Stimulated activated CD4-positive, alpha-beta T cell treated with anti-CD3 and anti-CD28 coated beads, Interleukin-15, amount 100 ng/mL, for 48 hours (primary cell): ENCODE measurements at regions not wholly inside any gene's neighbourhood (a gene's known extent, or its start where the extent isn't known, plus 50 kb on each side); places are given as distances from the start of the nearest gene placed in this dataset.
"Not testable (repeated sequence)": the region's sequence is repeated elsewhere in the genome, so short reads cannot be mapped to it uniquely, and the experiment has no call there.

Experiments
- DNase-seq, 2 donors: peaks; one replicate each; pipeline ENCODE4 v3.0.0-alpha.2; 2020; ENCODE audit warnings: low read depth in 2 of 2

DNA sequence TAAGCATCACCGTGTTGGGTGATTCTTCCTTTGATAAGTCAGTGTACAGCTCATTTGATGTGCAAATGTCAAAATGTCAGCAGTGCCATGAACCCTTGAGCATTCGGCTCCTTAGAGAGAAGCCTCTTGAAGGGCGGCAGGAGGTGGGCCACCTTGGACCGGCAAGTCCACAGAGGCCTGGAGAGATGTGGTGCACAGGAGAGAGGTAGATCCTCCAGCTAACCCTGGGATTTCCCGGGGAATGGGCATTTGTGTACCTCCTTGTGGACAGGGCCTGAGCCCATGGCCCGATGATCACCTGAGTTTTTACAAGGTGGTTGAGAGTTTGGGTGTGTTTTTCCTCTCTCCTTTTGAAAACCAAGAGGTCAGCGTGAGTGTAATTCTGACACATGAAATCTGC, 133.2 kb upstream of the RCN1 start:
- DNase-seq: no peak

DNA sequence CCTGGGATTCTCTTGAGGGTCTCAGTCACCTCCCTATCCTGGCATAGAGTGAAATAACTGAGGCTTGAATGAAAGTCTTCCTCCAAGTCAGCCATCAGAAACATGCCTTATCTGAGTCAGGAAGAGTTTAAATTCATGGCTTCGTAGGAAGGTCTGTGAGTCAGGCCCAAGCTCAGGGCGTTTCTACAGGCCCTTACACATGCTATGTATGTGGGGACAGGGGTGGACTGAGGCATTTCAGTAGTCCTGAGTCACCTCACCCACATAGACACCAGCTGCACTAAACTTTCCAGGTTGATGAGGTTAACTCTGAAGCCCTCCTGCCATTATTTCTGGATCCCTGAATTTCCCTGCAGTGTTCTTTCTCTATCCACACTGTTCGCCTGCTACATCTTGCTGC, 134.6 kb upstream of the RCN1 start:
- peak; percentile 4 to 11 for DNase-seq

DNA sequence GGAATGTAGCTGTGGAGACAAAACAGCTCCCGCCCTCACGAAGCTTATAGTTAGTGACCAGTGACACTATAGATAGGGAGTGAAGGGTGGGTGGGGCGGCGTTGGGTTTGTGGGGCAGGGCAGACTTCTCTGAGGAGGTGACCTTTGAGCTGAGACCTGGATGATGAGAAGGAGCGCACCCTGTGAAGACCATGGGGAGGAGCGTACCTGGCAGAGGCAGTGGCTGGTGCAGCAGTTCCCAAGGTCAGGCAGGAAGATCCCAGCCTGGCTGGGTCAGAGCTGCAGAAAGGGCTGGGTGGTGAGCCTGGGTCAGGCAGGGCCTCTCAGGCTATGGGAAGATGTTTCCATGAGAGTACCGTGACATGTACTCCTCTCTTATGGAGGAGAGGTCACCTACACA, 135.0 kb upstream of the RCN1 start:
- no peak for DNase-seq

DNA sequence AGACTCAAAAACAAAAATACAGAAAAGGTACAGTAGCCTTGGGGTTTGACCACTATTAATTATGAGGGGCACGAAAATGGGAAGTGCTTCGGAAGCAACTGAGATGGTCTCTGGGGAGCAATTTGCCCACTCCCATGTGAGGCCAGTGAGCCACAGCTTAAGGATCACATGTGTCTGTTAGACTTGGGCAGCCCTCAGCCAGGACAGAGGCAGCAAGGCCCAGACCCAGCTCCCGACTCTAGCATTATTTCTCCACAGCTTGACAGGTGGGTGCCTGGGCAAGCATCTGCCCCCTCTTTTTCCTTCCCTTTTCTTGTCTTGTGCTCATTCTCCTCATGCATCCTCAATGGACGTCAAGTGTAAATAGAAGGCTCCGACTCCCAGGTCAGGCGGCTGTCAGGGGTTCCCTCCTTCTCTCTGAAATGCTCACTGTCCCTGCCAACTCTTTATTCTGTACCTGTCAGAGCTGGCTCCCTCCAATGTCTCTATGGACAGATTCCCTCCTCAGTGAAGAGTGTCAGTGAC, 137.0 kb upstream of the RCN1 start:
- DNase-seq: no peak

DNA sequence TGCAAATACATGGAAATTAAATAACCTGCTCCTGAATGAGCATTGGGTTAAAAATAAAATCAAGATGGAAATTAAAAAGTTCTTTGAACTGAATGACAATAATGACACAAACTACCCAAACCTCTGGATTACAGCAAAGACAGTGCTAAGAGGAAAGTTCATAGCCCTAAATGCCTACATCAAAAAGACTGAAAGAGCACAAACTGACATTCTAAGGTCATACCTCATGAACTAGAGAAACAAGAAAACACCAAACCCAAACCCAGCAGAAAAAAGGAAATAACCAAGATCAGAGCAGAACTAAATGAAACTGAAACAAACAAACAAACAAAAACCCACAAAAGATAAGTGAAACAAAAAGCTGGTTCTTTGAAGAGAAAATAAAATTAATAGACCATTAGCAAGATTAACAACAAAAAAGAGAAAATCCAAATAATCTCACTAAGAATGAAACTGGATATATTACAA, 138.6 kb upstream of the PAX6 start:
- DNase-seq: not testable (repeated sequence)

DNA sequence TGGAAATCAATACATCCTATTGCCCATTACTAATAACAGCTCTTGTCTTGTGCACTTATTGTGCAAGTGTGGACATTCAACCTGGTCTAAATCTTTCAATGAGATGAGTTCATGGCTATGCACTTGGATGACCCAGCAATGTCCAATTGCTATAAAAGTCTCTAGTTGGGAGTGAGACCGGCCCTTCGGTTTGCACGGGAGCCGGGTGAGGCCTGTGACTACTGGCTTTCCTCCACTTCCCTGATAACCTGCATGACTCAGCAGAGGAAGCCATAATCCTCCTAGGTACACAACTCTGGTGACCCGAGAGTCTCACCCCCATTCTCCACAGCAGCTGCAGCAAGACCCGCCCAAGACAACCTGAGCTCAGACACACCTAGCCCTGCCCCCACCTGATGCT, 135.9 kb upstream of the PAX6 start:
- no peak for DNase-seq

DNA sequence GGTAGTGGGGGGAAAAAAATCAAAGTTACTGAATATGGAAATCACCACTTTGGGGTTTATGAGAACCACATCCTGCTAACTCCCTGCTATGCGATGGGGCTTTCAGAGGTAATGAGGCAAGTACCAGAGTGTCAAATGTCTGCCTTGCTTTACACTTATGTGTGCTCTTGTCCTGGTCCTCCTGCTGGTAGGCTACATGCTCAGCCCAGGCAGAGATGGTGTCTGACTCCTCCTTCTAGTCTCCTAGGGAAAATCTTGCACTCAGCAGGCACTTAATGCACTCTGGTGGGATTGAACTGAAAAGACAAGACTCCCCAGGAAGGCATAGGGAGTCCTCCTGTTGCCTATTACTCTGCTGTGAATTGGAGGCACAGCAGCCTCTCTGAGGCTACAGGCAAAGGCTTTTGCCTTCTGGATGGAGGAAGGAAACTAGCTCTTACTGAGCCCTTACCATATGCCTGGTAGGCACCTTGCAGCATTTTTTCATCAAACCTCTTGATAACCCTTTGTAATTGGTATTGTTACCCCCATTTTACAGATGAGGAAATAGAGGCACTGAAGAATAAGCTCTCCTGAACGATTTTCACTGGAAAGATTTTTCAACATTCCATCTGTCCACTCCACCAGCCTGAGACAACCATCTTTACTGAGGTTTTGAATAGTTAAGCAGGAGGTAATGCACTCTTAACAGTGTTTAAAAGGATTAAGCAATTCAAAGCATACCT, 132.1 kb upstream of the PAX6 start:
- no peak for DNase-seq

DNA sequence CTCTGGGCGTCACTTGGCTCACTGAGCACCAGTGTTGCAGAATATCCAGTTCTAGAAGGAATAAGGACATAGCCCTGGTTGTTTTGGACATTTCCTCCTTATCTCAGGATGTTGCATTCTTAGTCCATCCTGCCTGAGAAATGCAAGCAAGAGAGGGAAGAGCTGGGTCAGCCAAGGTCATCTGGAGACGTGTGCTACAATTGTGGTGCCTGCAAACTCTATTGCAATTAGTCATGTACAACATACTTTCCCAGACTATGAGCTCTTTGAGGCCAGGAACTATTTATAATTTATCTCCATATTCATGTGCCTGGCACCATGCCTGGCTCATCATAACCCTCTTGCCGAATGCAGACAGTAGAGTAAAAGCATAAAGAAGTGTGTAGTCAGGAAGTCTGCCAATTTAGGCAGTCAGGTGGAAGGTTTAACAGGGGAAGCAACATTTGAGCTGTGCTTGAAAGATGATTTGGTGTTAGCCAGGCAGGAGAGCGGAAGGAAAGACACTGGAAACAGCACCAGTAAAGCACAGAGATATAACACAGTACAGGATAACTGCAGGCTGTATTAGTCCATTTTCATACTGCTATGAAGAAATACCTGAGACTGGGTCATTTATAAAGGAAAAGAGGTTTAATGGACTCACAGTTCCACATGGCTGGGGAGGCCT, 129.4 kb upstream of the PAX6 start:
- no peak for DNase-seq

DNA sequence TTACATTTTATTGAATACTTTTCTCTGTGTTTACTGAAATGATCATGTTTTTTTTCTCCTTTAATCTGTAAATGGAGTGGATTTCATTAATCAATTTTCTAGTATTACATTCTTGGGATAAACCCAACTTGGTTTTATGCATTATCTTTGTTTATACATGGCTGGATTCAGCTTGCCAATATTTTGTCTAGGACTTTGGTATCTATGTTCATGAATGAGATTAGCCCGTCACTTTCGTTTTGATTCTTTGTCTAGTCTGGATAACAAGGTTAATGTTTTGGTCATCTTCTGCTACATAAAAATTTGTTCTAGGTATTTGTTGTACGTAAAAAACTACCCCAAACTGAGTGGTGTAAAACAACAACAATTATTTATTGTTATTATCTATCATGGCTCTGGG, 127.9 kb upstream of the PAX6 start:
- no peak for DNase-seq

DNA sequence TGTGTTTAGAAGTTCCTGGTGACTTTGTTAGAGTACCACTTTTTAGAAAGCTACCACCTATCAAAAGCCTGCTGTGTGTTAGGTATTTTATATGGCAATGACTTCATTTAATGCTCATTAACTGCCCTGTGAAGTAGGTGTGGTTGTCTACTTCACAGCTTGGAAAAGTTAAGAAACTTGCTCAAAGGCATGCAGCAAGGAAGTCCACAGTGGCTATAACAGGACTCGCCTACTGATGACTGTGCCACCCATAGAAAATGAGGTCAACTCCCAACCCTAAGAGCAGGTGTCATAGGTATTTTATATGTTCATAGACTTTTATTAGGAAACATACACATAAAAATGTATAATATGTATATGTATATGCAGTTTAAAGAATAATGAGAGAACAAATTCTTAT, 125.2 kb upstream of the PAX6 start:
- no peak for DNase-seq

DNA sequence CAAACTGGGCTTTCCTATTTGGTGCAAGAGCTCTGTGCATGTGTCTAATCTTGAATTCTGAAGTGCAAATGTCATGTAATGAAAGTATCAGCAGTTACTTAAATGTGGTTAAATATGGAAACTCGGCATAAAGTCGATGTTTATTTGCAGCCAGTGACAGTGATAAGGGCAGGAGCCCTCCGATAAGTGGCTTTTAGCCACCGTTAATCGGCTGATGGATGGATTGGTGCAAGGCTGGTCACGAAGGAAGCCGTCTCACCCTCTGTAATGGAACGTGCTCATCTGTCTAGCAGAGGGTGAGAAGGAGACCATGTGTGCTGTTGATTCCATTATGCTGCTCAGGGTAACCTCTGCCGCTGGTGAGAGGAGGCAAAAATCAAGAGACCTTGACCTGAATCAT, 121.8 kb upstream of the PAX6 start:
- no peak for DNase-seq

DNA sequence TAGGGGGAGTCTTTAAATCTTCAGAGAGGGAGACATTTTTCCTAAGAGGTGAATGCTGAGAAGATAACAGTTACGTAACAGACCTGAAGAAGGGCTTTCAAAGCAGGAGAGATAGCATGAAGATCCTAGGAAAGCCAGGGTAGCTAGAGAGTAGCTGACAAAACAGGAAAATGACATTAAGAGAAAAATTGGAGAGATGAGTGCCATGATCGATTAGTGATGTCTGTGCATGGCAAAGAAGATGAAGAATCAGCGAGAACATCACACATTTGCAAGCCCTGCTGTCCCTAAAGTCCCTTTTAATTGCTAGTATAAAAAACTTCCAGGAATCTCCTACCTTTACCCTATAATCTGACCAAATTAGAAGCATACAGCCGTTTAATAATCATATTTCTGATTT, 116.9 kb upstream of the PAX6 start:
- DNase-seq: no peak

DNA sequence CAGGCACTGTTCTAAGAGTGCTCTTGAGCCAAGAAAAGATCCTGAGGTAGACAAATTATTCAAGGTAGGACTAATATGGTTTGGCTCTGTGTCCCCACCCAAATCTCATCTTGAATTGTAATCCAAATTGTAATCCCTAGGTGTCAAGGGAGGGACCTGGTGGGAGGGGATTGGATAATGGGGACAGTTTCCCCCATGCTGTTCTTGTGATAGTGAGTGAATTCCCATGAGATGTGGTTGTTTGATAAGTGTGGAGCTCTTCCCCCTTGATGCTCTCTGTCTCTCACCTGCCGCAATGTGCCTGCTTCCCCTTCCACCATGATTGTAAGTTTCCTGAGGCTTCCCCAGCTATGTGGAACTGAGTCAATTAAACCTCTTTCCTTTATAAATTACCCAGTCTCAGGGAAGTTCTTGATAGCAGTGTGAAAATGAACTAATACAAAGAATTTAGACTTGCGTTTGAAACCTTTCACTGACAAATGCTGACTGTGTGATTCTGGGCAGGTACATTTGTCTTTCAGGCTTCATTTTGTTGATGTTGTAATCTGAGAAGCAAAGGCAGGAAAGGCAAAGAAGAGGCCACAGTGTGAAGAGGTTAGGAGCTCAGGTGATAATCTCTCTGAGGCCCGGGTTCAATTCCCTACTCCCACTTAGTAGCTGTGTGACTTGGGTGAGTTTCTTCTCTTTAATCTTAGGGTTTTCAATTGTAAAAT, 115.8 kb upstream of the PAX6 start:
- DNase-seq: no peak

DNA sequence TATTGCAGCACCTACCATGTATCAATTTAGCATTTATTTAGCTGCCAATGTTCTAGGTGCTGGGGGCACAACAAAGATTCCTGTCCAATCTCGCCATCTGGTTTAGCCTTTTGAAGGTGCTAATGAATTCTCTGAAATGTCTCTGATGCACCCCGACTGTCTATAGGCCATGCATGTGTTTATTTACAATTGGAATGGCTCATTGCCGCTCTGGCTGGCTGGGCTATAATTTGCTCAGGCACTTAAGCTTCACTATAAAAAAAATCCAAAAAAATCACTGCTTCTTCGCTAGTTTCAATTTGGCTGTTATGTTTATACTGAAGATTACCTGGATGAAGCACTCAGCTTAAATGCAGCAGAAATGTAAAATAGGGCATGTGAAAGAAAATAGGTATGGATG, 115.0 kb upstream of the PAX6 start:
- no peak for DNase-seq

DNA sequence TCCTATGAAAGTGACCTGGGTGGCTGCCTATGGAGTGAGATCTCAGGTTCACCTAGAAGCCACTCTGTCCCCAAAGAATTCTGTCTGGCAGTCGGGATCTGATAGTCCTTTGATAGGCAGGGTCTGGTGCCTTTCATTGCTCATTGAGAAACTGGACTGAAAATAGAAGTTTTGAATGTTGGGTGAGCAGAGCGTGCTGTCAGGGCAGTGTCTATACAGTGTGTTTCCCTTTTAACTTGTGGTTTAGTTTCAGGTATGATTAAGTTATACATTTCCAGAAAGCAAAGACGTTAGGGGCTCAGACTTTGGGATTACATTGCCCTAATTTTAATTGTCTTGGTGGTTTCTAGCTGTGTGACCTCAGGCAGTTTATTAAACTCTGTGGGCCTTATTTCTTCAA, 111.3 kb upstream of the PAX6 start:
- no peak for DNase-seq

DNA sequence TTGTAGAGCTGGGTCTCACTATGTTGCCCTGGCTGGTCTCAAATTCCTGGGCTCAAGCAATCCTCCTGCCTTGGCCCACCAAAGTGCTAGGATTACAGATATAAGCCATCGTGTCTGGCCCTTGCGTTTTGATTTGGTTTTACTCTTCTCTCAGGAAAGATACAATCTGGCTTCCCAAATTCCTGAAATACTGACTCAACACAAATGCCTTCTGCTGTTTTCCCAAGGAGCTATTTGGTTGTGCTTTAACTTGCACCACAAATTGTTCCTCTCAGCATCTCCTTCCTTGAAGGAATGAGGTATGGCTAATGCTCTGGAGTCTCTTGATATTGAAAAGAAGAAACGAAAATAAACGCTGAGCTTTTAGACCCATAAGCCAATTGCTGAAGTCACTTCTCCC, 110.0 kb upstream of the PAX6 start:
- no peak for DNase-seq

DNA sequence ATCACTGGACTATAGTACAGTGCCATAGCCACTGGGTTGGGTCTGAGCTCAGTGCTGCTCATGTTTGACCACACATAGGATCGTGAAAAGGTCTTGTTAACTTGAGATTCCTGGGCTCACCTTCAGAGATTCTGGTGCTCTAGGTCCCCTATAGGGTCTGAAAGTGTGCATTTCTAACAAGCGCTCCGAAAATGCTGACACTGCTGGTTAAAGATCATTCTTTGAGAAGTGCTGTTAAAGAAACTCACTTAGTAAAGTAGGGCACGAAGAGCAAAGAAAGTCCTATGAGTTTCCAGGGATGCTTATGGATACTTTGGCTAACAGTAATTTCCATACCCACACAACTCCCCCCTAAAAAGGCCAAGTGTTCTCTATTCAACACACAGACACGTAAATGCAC, 108.1 kb upstream of the PAX6 start:
- DNase-seq: no peak

DNA sequence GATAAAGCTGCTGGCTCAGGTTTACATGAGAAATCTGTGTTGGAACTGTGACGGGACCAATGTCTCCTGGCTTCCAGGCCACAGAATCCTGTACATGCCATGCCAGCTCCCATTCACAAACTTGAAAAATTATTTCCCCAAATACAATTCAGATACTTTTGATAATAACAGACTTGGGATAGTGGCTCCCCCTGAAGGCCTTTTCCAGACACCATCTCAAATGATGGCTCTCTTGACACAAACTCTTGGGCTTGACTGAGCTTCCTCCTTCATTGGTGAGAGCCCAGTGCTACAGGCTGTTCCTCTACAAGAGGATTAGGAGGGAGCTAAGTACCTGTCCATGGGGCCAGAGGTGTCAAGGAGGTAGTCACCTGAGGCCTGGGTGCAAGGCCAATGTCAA, 104.7 kb upstream of the PAX6 start:
- no peak for DNase-seq

DNA sequence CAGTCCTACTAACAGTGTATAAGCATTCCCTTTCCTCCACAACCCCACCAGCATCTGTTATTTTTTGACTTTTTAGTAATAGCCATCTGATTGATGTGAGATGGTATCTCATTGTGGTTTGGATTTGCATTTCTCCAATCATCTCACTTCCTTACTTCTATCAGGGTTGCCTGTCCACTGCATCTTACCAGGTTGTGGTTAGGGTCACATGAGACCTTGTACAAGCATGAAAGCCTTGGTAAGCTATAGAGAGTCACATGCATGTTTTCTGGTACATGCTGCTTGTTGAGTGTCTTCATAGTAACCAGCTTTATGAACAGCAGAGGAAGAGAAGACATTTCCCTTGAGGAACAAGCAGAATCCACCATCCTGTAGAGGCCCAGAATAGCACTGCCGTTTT, 102.9 kb upstream of the PAX6 start:
- DNase-seq: no peak

DNA sequence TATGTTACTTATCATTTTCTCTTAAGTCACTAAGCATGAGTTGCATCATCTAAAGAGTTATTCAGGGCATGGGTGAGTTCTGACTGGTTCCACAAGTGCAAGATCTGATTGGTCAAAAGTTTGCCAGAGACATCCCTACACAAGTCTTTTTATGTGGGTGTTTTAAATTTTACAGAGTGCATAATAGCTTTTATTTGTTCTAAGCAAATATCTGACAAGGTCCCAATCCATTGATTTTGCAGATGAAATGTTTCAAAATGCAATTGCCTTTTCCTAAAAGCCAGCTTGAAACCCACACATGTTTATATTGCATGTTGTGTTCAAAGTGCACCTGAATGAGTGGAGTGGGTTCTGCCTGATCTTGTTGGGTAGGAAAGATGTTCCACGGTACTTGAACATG, 101.7 kb upstream of the PAX6 start:
- DNase-seq: no peak

DNA sequence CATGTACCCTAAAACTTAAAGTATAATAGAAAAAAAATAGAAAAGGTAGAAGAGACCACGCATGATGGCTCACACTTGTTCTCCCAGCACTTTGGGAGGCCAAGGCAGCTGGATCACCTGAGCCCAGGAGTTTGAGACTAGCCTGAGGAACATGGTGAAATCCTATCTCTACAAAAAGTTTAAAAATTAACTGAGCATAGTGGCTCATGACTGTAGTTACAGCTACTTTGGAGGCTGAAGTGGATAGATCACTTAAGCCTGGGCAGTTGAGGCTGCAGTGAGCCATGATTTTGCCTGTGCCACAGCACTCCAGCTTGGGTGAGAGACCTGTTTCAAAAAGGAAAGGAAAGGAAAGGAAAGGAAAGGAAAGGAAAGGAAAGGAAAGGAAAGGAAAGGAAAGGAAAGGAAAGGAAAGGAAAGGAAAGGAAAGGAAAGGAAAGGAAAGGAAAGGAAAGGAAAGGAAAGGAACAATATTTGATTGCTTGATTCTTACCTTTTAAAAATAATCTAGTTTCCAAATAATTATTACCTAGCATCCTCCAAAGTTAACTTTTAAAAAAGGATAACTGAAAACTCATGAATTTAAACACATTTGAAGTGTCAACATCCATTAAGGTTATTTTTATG, 99.9 kb upstream of the PAX6 start:
- no peak for DNase-seq
